SIG-M5 (cell line): ENCODE measurements at regions not wholly inside any gene's neighbourhood (a gene's known extent, or its start where the extent isn't known, plus 50 kb on each side); places are given as distances from the start of the nearest gene placed in this dataset.
"Not testable (repeated sequence)": the region's sequence is repeated elsewhere in the genome, so short reads cannot be mapped to it uniquely, and the experiment has no call there.

ENCODE experiments used
- DNase-seq: peaks from one replicate; lab custom pipeline; 2025; lab: John Stamatoyannopoulos, UW

DNA sequence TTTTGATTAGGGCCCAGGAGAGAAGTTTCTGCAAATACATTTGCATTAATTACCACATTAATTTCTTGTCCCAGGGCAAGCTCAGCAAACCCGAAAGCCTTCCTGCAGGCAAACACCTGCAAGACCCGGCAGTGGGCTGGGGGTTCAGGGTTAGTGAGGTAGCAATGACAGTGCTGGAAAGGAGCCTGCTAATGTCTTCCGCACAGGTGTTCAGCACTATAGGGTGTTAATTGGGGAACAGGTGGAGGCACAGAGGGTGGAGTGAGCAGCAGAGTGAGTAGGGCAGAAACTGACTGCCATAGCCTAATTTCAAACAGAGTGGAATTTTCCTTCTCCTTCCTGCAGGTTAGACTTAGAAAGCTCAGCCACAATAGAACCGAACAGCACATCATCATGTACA, 50.9 kb upstream of the UBASH3B start:
- no peak for DNase-seq

DNA sequence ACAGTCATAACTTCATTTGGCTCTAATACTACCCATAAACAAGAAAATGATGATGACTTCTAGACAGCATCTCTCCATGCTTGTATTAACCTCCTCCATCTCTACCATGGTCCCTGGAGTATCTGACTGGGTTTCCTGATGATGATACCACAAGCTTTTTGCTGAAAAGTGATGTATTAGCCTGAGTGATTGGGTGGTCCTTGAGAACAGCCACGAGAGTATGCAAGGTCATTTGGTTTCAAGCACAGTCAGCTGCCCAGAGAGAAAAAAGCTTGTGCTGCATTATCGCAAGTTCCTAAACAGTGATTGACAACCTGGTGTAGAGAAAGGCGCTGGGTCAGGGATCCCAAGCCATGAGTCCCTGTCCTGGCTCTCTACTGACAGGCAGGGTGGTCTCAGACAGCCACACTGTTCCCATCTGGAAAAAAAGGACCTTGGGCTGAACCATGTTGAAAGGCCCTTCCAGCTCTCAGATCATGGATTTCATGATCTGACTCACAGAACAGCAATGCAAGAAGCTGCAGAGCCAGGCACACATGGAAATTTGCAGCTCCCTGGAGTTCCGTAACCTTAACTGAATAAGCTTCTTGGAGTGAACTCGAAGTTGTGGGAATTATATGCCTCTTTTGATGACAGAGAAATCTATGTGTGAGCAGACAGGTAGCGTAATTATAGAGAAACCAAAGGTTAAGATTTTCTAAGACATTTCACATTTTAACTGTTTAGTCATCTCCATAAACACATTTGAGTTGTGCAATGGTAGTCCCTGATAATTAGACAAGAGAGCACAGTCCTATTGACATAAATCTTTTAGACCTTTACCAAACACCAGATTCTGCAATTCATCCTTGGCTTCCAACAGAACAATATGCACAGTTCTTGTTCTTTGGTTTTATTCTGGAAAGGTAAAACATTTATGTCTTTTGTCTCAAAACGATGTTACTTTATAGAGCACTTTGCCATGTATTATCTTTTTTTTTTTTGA, 54.1 kb upstream of the UBASH3B start:
- no peak for DNase-seq

DNA sequence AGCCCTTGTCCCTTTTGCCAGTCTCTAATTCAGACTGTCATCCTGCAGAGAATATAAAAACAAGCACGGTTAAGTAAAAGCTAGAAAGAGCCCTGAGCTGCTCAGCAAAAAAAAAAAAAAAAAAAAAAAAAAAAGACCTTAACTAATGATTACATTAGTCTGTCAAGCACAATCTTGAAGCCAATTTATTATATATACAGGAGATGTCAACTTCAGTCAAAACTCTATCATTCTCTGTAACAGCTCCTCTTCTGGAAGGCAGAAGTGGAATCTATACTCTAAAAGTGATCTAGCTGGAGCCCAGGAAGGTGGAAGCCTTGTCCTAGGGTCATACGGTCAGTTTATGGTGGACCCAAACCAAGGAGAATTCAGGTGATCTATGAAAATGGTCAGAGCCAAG, 55.2 kb upstream of the UBASH3B start:
- DNase-seq: no peak

DNA sequence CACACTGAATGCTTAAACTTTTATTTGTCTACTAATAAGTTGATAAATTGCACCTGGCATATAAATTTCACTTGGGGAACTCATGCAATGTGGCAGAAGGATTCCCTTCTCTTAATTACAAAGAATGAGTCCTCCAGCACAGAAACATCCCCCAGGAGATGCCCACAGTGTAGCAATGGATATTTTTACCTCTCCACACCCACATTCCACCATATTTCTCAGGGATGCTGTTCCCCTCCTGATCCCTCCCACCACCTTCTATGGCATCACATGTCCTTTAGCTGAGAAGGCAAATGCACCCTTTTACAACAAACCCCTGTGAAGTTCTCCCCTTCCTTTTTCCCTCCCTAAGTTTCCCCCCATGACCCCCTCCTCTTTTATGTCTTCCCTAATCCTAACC, 56.1 kb upstream of the UBASH3B start:
- no peak for DNase-seq

DNA sequence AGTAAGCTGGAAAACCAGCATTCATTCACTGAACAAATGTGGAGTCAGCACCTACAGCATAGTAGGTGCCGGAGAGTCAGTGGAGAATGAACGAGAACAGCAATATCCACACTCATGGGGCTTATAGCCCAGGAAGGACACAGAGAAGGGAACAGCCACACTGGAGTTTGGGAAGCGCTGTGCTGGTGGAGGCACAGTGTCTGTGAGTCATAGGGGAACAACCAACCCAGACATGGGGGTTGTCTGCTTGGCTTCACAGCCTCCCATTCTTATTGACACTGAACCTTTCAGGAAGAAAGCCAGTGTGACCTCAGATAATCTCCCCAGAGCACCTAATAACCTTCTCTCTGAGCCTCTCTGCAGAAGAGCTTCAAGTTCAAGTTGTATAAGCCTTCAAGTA, 56.6 kb upstream of the UBASH3B start:
- DNase-seq: no peak

DNA sequence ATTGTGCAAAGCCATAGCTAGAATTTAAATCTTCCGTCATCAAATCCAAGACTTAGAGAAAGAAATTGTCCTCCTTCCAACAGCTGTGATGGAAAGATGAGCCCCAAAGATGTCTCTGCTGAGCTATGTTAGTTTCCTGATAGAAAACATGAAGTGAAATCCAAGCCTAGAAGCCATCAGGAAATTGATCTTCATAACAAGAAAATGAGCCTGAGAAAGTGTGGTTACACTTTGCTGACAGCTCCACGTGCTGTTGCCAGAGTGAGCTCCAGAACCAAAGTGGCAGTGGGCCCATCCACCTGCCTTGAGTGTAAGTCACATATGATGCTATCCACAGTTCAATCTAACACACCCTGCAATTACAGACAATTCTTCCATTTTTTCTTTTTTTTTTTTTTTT, 58.0 kb upstream of the UBASH3B start:
- DNase-seq: no peak

DNA sequence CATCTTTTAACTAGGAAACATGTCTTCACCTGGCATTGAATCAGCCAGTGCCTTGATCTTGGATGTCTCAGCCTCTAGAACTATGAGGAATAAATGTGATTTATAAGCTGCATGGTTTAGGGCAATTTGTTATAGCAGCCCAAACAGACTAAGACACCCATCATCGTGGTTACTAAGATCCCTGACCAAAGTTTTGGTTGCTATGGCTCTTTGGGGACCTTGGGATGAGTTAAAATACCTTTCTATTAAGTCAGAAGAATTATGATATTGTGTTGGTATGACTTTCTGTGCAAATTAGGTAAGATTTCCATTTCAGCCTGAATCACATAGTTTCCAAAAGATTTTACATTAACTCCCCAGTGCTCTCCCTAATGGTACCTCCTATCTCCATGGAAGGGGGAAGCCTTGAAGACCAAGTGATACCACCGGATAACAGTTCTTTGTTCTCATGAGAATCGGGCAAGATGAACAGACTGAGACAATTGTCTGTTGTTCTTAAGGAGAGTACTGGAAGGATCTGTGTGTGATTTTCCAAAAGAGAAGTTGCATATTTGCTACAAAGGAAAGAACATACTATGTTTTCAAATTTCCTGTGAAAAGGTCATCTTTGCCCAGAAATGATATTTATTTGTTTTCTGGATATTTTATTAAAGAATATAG, 60.4 kb upstream of the UBASH3B start:
- no peak for DNase-seq

DNA sequence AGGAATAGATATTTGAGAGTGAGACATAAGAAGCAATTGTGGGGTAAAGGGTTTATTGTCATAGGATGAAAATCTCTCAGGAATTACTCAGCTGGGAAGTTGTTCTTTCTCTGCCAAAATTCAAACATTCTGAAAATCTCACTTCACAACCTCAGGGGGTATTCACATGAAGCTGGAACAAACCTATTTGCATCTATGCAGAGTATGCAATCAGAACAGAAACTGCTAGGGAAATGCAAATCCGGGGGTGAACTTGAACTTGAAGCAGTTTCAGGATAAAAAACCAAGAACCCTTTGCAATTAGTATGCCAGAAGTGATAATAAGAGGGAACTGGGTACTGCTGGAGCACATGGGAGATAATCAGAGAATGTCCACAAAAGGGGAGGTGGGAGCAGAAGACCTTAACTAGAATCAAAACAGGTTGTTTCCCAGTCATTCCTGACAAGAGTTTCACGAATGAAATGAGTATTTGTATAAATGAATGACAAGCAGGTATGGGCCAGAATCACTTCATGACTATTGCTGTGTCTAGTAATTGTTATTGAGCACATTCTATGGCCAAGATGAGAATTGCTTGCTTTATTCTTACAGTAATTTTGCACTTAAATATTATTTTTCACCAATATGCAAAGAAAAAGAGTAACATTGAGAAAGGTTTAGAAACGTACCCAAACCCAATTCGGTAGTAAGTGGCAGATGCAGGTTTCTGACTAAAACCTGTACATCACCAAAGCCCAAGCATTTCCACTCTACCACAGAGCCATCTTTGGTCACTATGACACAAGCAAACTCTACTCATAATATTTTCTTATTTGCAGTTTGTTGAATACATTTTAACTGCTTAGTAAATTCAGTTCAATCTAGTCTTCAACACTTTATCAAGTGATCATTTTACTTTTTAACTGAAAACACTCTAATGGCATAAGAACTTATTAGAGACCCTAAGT, 61.8 kb upstream of the UBASH3B start:
- DNase-seq: no peak

DNA sequence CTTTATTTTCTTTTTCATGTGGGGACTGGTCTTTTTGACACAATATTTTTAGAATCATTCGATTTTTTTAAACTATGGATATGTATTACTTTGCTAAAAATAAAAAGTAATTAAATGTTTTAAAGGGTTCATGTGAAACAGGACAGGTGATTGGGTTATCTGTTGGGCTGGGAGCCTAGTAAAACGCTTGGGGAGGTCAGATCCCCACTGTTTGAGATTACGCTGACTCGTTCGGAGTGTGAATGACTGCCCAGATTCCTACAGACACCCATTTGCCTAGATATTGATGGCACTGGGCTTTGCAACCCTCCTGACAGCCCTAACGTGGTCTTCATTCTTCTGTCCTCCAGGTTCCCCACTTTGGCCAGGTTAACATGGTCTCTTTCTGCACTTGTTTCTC, 62.9 kb upstream of the UBASH3B start:
- DNase-seq: no peak

DNA sequence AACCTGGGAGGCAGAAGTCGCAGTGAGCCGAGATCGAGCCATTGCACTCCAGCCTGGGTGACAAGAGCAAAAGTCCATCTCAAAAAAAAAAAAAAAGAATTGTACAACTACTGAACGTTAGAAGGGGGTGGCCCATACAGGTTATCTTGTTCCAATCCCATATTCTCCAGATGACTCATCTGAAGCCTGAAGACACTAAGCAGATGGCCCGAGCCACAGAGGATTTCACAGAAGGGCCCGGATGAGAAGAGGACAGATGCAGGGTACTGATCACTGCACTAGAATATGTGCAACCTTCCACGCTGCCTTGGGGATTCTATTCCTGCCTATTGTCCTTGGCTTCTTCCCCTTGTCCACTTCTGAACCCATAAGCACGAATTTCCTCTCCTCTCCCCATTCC, 70.9 kb upstream of the UBASH3B start:
- no peak for DNase-seq

DNA sequence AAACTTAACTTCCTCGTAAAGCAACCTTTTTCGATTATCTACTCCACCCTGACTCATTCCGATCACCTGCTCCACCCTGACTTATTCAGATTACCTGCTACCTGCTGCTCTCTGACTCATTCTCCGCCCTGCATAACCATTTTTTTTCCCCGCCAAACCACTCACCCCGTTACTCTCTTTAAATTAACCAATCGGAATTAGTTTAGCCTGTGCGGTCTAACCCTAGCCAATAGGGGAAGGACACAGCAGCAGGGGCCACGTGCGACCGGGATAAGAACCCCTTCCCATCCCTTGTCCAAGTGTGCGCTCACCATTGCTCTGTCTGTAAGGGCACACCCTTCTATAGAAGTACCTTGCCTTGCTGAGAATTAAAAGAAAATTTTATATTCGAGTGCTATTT, 75.5 kb upstream of the UBASH3B start:
- not testable (repeated sequence) for DNase-seq

DNA sequence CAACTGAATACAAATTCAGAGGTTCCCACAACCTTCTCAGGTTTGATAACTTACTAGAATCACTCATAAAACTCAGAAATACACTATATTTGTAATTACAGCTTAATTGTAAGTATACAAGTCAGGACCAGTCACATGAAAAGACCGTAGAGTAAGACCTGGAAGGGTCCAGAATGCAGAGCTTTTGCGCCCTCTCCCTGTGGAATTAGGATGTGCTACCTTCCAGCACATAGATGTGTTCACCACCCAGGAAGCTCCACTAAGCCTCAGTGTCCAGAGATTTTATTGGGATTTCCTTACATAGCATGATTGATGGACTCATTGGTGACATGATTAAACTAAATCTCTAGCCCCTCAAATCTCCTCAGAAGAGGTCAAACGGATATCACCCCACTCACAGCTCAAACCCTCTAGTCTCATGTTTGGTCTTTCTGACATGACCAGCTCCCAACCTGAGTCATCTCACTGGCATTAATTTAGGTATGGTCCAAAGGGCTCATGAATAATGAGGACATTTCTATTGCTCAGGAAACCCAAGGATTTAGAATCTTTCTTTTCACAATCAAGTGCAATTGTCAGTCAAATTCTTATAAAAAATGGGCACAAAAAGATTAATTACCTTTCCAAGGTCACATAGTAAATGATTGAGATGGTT, 77.2 kb upstream of the UBASH3B start:
- DNase-seq: no peak

DNA sequence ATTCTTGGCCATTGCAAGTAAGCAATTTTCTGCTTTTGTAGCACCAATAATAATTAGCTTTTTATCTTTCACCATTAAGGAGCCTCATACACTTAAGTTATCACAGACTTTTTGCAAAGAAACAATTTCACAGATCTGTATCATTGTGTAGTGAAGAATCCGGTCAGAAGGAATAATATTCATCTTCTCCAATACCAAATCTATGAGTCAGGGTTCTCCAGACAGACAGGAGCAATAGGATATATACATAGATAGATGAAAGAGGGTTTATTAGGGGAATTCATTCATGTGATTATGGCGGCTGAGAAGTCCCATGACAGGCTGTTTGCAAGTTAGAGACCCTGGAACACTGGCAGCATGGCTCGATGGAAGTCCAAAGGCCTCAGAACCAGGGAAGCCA, 82.9 kb upstream of the UBASH3B start:
- no peak for DNase-seq

DNA sequence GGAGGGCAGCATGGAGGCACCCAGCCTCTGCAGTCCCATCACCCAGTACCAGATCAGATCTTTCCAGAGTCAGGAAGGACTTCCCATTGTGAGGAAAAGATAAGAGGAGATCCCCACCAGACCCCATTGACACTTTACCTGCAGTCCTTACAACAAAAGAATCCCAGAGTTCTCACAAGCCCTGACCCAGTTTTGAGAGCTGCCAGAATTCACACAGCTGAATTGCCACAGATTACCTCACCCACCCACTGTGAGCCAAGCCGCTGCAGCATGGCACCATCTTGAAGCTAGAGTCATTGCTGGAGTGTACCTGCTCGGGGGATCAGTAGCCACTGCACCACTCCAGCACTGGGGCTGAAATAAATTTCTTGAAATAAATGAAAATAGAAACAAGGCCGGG, 91.8 kb upstream of the UBASH3B start:
- no peak for DNase-seq

DNA sequence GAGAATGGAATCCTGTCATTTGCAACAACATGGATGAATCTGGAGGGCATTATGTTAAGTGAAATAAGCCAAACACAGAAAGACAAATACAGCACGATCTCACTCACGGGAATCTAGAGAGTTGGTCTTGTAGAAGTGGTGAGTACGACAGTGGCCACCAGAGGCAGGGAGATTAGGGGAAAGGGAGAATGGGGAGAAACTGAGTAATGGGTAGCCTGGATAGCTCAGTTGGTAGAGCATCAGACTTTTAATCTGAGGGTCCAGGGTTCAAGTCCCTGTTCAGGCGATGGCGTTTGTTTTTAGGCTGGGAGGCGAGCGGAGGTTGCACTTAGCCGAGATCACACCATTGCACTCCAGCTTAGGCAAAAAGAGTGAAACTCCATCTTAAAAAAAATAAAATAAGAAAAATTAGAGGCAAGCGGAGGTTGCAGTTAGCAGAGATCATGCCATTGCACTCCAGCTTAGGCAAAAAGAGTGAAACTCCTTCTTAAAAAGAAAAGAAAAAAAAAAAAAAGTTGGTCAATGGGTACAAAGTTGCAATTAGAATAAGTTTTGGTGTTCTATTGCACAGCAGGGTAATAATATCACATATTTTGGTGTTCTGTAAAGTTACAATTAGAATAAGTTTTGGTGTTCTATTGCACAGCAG, 95.7 kb upstream of the UBASH3B start:
- DNase-seq: no peak

DNA sequence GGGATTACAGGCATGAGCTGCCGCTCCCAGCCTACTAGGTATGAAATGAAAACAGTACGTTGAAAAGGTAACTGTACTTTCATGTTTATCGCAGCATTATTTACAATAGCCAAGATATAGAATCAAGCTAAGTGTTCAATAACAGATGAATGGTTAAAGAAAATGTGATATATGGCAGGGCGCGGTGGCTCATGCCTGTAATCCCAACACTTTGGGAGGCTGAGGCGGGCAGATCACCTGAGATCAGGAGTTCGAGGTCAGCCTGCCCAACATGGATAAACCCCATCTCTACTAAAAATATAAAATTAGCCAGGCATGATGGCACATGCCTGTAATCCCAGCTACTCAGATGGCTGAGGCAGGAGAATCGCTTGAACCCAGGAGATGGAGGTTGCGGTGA, 96.3 kb upstream of the UBASH3B start:
- not testable (repeated sequence) for DNase-seq

DNA sequence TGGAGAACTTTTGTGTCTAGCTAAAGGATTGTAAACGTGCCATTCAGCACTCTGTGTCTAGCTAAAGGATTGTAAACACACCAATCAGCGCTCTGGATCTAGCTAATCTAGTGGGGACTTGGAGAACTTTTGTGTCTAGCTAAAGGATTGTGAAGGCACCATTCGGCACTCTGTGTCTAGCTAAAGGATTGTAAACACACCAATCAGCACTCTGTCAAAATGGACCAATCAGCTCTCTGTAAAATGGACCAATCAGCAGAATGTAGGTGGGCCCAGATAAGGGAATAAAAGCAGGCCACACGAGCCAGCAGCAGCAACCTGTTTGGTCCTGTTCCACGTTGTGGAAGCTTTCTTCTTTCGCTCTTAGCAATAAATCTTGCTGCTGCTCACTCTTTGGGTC, 98.4 kb upstream of the UBASH3B start:
- DNase-seq: not testable (repeated sequence)

DNA sequence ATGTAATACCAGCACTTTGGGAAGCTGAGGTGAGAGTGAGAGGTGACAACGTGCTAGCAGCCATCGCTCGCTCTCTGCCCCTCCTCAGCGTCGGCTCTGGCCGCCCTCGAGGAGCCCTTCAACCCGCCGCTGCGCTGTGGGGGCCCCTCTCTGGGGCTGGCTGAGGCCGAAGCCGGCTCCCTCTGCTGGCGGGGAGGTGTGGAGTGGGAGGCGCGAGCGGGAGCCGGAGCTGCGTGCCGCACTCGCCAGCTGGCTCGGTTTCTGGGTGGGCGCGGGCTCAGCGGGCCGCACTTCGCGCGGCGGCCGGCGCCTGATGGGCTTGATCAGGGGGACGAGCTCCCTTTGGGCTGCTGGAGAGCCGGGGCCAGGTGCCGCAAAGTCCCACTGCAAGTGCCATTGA, 98.9 kb upstream of the UBASH3B start:
- DNase-seq: no peak

DNA sequence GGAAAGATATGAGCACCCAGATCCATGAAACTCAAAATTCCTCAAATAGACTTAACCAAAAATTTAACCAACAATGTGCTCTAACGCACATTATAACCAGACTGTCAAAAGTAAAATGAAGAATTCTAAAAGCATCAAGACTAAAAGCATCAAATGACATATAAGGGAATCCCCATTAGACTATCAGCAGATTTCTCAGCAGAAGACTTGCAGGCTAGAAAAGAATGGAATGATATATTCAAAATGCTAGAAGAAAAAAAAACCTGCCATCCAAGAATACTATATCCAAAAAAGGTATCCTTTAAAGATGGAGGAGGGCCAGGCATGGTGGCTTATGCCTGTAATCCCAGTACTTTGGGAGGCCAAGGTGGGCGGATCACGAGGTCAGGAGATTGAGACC, 117.5 kb upstream of the UBASH3B start:
- no peak for DNase-seq

DNA sequence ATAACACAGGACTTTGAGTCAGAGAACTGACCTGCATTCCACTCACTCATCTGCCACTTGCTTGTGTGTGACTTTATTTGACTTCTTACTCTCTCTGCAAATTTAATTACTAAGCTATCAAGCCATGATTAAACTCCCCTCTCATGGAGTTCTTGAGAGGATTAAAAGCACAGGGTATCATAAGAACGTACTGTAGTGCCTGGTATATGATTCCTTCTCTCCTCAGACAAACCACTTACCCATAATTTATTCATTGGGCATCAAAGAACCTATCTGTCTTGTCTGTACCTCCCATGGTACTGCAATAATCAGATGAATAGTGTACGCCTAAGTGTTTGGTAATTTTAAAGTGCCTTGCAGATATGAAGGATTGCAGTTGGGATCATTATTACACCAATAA, 130.6 kb upstream of the UBASH3B start:
- no peak for DNase-seq
